ENCODE measurements at regions not wholly inside any gene's neighbourhood (a gene's known extent, or its start where the extent isn't known, plus 50 kb on each side); places are given as distances from the start of the nearest gene placed in this dataset.
A peak's percentile ranks its signal among the peaks of the same experiment; 100 is the strongest.

GRCh38 chr5:4099386-4099785, 503.8 kb downstream of the IRX1 start:
- no peak for DNase-seq (ENCODE audit: low read depth in 2 of 3, low spot score in 2 of 3)

DNA sequence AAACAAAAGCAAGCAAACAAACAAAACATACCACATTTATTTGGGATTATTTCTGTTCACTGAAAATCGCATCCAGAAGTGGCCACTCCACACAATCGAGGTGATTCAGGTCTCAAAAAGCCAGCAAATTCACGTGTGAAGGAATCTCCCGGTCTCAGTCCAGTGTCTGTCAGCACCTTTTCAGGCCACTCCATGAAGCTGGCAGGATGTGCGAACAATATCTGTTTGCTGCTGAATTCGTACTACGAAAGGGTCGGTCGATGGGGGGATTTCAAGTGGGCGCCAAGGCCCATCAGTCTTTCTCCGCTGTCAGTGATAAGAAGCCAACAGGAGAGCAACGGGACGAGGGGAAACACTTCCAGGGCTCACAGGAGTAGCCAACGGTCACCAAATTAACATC, 505.1 kb downstream of the IRX1 start:
- DNase-seq (ENCODE audit: low read depth in 2 of 3, low spot score in 2 of 3), result no peak

DNA sequence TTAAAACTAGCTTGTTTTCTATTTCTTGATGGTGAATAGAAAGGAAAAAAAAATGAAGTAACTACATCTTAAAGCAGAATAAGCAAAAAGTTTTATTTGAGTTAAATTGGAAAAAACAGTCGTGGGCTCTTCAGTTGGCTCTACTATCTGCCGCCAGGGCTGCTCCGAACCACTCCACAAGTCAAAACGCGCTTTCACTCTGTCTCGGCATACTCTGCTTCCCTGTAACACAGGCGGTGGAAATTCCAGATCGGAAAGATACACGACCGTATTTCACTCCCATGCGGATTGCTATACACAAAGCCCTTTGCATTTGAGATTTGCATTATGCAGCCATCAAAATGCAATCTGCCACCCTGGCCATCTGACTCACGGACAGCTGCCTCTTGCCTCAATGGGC, 505.6 kb downstream of the IRX1 start:
- DNase-seq (ENCODE audit: low read depth in 2 of 3, low spot score in 2 of 3), result no peak

DNA sequence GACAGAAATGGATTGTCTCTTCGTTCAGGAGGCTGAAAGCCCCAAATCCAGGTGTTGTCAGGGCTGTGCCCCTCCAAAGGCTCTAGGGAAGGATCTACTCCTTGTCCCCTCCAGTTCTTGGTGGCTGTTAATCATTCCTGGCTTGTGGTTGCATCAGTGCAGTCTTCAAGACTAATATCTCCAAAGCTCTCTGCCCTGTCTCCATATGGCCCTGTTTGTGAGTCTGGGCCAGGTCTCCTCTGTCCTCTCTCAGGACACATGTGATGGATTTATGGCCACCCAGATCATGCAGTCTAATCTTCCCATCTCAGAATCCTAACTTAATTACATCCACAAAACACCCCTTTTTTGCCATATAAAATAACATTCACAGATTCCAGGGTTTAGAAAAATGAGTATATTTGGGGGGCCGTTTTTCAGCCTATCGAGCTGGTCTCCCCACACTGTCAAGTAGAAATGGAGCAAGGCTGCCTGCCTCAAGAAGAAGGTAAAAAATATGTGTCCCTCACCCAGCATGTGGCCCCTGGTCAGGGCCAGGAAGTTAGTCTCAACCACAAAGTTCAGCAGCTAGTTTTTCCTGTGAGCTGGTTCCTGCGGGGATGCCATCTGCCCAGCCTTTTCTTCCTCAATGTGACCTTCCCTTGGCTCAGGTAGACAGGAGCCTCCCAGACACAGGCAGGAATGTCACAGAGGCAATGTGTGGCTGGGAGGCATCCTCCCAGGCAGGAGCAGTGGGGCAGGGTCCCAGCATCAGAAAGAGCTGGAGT, 509.4 kb downstream of the IRX1 start:
- no peak for DNase-seq (ENCODE audit: low read depth in 2 of 3, low spot score in 2 of 3)

DNA sequence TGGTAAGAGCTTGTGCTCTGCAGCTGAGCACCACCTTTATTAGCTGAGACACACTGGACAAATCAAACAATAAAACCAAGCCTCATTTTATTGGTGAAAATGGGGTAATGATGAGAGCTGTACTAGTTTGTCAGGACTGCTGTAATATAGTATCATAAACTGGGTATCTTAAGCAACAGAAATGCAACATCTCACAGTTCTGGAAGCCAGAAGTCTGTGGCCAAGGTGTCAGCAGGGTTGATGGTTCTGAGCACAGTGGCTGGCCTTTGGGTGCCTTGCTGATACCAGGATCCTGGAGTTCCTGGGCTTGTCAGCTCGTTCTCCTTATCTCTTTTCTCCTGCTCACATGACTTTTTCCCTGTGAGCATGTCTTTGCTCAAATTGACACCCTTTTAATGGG, 513.1 kb downstream of the IRX1 start:
- no peak for DNase-seq (ENCODE audit: low read depth in 2 of 3, low spot score in 2 of 3)

DNA sequence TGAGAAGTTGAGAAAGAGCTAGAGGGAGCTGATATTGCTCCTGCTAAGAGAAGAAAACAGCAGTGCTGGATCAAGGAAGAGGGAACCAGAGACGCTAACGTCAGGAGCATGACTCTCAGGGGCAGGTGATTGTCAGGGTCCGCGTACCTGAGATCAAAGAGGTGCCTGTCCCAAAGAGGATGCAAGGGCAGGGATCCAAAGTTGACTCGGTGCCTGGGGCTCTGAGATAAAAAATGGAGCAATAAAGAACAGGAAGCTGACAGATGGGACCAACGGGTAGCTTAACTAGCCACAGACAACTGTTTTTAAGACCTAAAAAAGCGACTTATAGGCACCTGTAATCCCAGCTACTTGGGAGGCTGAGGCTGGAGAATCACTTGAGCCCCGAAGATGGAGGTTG, 517.8 kb downstream of the IRX1 start:
- peak in 1 of 3 donors; percentile 13 for DNase-seq (ENCODE audit: low read depth in 2 of 3, low spot score in 2 of 3)

GRCh38 chr5:4113905-4114304, 518.3 kb downstream of the IRX1 start:
- no peak for DNase-seq (ENCODE audit: low read depth in 2 of 3, low spot score in 2 of 3)

GRCh38 chr5:4114452-4114851, 518.8 kb downstream of the IRX1 start:
- no peak for DNase-seq (ENCODE audit: low read depth in 2 of 3, low spot score in 2 of 3)

DNA sequence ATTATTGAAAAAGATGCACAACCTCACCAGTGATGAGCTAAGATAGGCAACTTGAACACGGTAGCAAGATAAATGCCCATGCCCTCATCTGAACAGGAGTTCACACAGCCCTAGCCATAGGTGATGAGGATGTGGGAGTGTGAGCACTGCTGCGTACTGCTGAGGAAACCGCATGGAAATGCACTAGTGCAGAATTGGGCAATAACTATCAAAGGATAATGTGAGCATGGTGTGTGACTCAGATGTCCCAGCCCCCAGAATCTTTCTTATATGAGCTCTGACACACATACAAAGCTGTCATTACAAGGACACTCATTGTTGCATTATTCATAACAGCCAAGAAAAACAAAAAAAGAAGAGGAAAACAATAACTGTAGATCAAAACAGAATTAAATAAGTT, 521.2 kb downstream of the IRX1 start:
- no peak for DNase-seq (ENCODE audit: low read depth in 2 of 3, low spot score in 2 of 3)

DNA sequence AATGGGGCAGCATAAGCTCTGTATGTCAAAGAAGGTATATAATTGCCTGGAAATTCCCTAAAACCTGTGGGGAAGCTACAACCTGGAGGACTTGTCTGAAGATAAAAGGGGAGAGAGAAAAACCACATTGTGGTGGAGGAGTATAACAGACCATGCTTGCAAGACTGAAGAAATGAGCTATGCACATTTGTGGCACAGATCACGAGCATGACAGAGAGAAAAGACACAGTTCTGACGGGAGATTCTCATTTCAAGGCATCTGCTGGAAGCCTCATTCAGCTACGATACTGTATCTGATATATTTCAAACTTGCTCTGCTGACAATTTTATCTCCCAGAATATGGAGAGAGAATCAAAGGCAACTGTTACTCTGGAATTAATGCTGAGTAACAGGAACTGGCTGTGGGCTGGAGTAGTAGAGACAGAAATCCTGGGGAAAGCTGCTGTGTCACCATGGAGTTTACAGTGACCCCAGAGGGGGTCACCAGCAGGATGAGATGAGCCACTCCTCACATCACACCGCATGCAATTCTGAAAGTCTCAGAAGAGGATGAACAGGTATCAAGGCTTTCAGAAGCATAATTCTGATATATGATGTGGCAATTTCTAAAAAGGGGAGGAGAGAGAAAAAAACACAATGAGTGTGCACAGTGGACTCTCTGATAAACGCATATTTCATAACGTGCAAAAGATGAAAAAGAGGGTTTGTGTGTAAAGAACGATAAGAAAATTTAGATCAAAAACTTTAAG, 528.8 kb downstream of the IRX1 start:
- DNase-seq (ENCODE audit: low read depth in 2 of 3, low spot score in 2 of 3), result peak in 2 of 3 donors; percentile 26 to 31

DNA sequence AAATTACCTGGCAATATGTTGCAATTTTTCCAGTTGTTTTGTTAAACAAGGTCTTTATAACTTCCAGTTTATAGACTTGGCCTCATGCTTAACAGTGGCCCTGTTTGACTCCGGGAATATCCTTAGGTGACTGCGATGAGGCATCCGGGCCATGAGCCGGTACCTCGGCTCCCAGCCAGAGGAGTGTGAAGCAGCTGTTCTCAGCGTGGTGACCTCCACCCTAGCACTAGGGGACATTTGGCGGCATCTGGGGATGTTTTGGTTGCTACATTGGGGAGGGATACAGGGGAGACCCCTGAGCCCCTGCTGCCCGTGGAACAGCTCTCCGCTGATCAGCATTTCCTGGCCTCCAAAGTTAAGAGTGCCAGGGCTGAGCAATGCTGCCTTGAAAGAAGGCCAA, 533.4 kb downstream of the IRX1 start:
- no peak for DNase-seq (ENCODE audit: low read depth in 2 of 3, low spot score in 2 of 3)

DNA sequence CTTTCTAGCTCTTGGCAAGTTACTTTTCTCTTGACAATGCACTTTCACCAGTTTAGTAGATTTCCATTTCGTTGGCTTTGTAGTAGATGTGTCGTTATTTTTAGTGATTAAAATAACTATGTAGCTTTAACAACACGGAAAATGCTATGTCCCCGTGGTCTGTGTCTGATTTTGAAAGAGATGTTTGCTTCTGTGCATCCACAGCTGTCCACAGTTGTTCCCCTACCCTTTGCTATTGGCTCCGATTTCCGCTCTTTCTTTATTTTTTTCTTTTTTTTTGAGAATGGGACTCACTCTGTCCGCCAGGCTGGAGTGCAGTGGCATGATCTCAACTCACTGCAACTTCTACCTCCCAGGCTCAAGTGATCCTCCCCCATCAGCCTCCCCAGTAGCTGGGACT, 533.9 kb downstream of the IRX1 start:
- DNase-seq (ENCODE audit: low read depth in 2 of 3, low spot score in 2 of 3), result no peak

GRCh38 chr5:4130819-4131218, 535.2 kb downstream of the IRX1 start:
- no peak for DNase-seq (ENCODE audit: low read depth in 2 of 3, low spot score in 2 of 3)

DNA sequence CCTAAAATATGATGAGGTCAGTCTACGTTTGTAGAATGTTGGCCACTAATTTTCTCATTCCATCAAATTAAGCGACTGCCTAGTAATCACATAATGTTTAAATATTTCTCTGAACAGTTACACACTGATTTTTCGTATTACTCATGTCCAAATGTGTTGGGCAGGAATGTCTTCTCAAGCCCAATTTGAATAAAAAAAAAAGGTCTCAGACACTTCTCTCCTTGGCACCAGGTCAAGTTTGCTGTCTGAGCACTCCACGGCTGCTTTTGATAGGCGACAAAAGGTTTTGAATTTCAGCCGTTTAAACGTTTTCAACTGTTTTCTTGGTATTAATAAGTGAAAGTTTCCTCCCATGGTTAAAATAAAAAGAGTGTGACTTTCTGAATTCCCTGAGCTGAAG, 542.1 kb downstream of the IRX1 start:
- no peak for DNase-seq (ENCODE audit: low read depth in 2 of 3, low spot score in 2 of 3)

GRCh38 chr5:4142842-4143241, 547.2 kb downstream of the IRX1 start:
- no peak for DNase-seq (ENCODE audit: low read depth in 2 of 3, low spot score in 2 of 3)

- DNase-seq (ENCODE audit: low read depth in 2 of 3, low spot score in 2 of 3), result no peak
Measured at GRCh38 chr5:4144411-4145007, 548.9 kb downstream of the IRX1 start.

DNA sequence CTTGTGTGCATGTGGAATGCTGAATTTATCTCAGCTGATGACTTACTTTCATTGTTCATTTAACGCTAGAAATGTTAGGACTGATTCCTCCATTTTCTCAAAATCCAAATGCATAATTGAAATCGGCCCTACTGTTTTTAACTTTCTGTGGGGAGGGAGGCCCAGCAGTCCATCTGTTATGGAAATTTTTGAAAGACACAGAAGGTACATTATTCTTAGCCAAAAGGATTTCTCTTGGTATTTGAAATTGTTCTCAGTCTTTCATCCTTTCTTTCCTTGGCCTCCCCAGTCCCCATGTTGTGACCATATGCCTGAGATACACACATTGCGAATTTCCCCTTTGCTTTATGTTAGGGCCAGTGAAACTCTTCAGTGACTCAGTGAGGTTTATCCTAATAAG, 549.9 kb downstream of the IRX1 start:
- DNase-seq (ENCODE audit: low read depth in 2 of 3, low spot score in 2 of 3), result no peak

DNA sequence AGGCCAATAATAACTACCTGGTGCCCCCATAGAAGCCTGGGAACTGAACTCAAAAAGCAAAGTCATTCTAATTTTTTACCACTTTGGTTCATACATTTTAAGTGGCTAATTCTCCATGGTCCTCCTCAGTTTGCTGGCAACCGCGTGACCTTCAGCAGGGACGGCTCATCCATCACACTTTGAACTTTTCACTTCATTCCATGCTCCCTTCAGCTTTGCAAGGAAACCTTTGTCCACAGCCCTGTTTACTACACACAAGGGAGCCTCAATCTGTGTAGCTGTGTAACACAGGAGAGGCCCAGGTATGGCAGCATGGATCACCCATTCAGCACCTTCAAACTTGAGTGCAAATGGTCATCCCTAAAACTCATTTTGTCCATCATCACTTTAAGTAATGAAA, 552.4 kb downstream of the IRX1 start:
- no peak for DNase-seq (ENCODE audit: low read depth in 2 of 3, low spot score in 2 of 3)

DNA sequence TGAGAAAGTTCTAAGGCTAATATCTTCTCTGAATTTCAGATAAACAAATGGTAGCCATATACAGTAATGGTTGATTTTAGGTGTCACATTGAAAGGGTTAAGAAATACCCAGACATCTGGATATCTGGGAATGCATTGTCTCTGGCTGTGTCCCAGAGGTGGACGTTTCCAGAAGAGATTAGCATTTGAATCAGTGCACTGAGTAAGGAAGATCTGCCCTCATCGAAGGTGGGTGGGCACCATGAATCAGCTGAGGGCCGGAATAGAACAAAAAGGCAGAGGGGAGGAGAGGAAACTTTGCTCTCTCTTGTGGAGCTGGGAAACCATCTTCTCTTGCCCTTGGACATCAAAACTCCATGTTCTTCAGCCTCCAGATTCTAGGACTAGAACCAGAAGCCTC, 554.4 kb downstream of the IRX1 start:
- no peak for DNase-seq (ENCODE audit: low read depth in 2 of 3, low spot score in 2 of 3)

DNA sequence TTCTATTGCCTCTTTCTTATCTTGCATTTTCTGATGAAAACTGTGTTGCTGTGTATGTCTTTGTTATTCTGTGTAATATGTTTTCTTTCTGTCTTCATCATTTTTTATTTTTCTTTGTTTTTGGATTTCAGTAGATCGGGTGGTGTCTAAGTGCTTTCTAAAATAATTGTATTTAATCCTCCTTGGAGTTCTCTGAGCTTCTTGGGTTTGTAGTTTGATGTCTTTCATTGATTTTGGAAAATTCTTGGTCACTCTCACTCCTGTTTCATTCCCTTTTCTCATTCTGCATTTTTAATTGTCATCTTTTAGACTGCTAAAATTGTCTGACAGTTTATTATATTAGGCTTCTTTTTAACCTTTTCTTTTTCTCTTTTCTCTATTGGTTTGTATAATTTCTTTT, 560.5 kb downstream of the IRX1 start:
- DNase-seq (ENCODE audit: low read depth in 2 of 3, low spot score in 2 of 3), result no peak

- DNase-seq (ENCODE audit: low read depth in 2 of 3, low spot score in 2 of 3), result no peak
Measured at GRCh38 chr5:4156889-4157288, 561.3 kb downstream of the IRX1 start.

Measured in hematopoietic multipotent progenitor cell (in vitro differentiated cells).